Urinary bladder (tissue), 3 donors: ENCODE measurements at regions not wholly inside any gene's neighbourhood (a gene's known extent, or its start where the extent isn't known, plus 50 kb on each side); places are given as distances from the start of the nearest gene placed in this dataset.

Experiments used
- DNase-seq: peaks from one replicate; pipeline ENCODE4 v3.0.0-alpha.2; 2015; ENCODE audit errors: extremely low spot score
- H3K27ac ChIP-seq: one replicate; pipeline ENCODE4 v1.5.1; 2013; ENCODE audit warnings: low read depth, mild to moderate bottlenecking, moderate library complexity
- H3K36me3 ChIP-seq: one replicate; pipeline ENCODE4 v1.6.1; 2013; ENCODE audit warnings: mild to moderate bottlenecking, moderate library complexity; ENCODE audit not compliant: insufficient read depth
- H3K4me1 ChIP-seq: one replicate; pipeline ENCODE4 v1.6.1; 2013; ENCODE audit warnings: mild to moderate bottlenecking, moderate library complexity; ENCODE audit not compliant: insufficient read depth
- H3K4me3 ChIP-seq: one replicate; pipeline ENCODE4 v1.5.1; 2013; ENCODE audit warnings: low read depth, low read length
- WGBS: extraction: QIAGEN DNeasy Blood & Tissue Kit; methylation state at CpG from one replicate; pipeline ENCODE4 v1.1.7; 2013; 5-methylcytosine and 5-hydroxymethylcytosine counted together
- donor health status: healthy with polysubstance abuse.
- donor health status: healthy.

DNA sequence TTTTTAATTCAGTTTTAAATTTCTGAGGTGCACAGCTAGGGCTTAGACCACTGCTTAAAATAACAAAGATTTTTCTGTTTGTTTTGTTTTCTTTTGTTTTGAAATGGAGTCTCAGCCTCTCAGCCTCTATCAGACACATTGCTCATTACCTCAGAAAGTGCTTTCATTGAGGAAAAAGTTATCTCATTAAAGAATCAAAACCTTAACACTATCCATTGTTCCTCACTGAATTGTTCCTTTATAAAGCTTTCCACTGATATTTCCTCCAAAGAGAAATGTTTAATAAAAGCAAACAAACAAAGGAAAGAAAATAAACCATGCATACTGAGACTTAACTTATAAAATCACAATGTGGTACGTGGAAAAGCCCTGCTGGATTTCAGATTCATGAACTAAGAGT, 63.8 kb downstream of the SIPA1L2 start:
- 83% methylated on average over 1 of the region's 1 CpG for WGBS
- H3K36me3 ChIP-seq = no peaks in the 10 kb centered on the region
- no peak for DNase-seq
- no peak overlapping the region for H3K27ac ChIP-seq
- H3K4me1 ChIP-seq = peaks cover 6% of the 10 kb centered on the region
- no peak overlapping the region for H3K4me3 ChIP-seq

DNA sequence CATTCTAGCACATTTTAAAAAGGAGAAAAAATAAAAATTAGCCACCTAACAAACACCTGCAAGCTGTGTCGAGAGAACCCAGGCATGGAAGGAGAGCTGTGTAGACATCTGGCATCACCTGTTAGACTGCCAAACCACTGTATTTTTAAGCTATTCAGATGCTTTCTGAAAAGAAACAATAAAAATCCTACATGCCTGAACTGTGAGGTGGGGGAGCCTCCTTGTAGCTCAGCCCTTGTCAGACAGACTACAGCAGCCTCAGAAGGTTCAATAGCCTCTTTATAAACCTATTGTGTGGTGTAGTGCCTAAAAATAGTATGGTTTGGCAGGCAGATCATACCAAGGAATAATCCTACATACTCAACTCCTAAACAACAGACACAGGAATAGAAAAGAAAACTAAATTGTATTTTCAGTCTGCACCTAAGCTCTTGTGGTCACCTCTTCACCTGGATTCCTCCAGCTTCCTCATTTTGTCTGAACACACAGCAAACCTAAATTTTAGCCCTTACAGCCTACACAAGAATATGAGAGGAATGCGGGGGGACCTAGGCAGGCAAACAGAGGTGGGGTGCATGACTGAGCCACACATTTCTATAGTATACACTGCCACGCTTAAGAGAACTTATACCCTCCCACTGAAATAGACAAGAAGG, 67.0 kb downstream of the SIPA1L2 start:
- no peak for DNase-seq
- Histone ChIP-seq H3K36me3 (no peaks in the 10 kb centered on the region), H3K4me1 (peaks cover under 1% of the 10 kb centered on the region), H3K4me3 (no peak overlapping the region), H3K27ac (no peak overlapping the region)
- 93% methylated on average over 3 of the region's 3 CpGs for WGBS

GRCh38 chr1:232561381-232561780, 68.6 kb downstream of the SIPA1L2 start:
- H3K27ac ChIP-seq = no peak overlapping the region
- WGBS = 95% methylated on average over 2 of the region's 2 CpGs
- no peak overlapping the region for H3K4me3 ChIP-seq
- no peak for DNase-seq
- no peaks in the 10 kb centered on the region for H3K36me3 ChIP-seq
- no peaks in the 10 kb centered on the region for H3K4me1 ChIP-seq

- 95% methylated on average over 5 of the region's 5 CpGs for WGBS
- Histone ChIP-seq H3K4me1 (no peaks in the 10 kb centered on the region), H3K4me3 (no peak overlapping the region), H3K36me3 (no peaks in the 10 kb centered on the region), H3K27ac (no peak overlapping the region)
- no peak for DNase-seq
Measured at GRCh38 chr1:232560940-232561339, 69.0 kb downstream of the SIPA1L2 start.

- Histone ChIP-seq H3K4me1 (no peaks in the 10 kb centered on the region), H3K27ac (no peak overlapping the region), H3K4me3 (no peak overlapping the region), H3K36me3 (no peaks in the 10 kb centered on the region)
- whole genome bisulfite sequencing = 62% methylated on average over 1 of the region's 1 CpG
- no peak for DNase-seq
Measured at GRCh38 chr1:232558954-232559353, 71.0 kb downstream of the SIPA1L2 start.

DNA sequence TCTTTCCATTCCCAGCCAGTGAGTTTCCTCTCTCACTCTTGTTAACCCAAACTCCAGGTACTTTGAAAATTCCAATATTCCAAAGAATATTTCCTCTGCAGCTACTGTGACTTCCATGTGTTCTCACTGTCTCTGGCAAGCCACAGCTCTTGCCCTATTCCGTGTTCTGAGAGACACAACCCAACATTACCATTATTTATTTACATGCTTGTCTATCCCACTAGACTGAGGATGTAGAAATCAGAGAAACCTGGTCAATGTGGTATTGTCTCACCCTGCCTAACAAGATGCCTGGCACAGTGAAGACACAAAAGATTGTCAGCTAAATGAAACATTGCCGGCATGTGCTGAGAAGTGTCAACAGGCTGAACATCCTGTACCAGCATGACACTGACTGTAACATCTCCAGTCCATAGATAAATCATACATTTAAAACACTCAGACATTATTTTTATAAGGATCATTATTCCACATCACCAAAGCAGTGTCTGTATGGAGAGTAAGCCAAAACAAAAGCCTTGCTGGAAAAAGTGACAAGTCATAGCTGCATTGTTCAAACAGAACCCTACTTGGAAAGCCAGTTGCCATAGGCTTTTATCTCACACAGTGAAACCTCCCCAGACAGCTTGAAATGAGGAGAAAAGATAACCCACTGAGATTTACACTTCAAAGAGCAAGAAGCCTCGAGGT, 72.3 kb downstream of the SIPA1L2 start:
- no peaks in the 10 kb centered on the region for H3K4me1 ChIP-seq
- WGBS = 80% methylated on average over 3 of the region's 3 CpGs
- no peak overlapping the region for H3K4me3 ChIP-seq
- no peaks in the 10 kb centered on the region for H3K36me3 ChIP-seq
- DNase-seq = no peak
- H3K27ac ChIP-seq = no peak overlapping the region

DNA sequence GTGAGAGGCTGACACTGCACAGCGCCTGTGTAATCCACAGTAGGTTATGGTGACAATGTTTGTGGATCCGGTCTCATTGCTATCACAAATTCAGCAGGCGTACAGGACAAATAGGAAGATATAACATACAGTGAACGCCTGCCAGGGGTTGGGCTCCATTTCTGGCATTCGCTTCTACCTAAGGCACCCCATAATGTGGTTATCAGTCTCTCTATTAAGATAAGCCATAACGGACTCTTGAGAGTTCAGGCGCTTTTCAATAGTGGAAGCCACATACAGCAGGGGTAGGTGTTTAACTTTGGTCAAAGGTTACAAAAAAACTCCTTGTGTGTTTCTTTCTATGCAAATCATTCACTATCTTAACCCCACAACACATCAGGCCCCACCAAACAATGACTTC, 72.8 kb downstream of the SIPA1L2 start:
- Histone ChIP-seq H3K36me3 (no peaks in the 10 kb centered on the region), H3K4me3 (no peak overlapping the region), H3K27ac (no peak overlapping the region), H3K4me1 (no peaks in the 10 kb centered on the region)
- WGBS = 96% methylated on average over 7 of the region's 7 CpGs
- DNase-seq = no peak

GRCh38 chr1:232556351-232556750, 73.6 kb downstream of the SIPA1L2 start:
- H3K4me1 ChIP-seq = no peaks in the 10 kb centered on the region
- no peak overlapping the region for H3K27ac ChIP-seq
- H3K4me3 ChIP-seq = no peak overlapping the region
- WGBS = 65% methylated on average over 5 of the region's 5 CpGs
- no peak for DNase-seq
- H3K36me3 ChIP-seq = no peaks in the 10 kb centered on the region

GRCh38 chr1:232555494-232556210, 74.3 kb downstream of the SIPA1L2 start:
- H3K27ac ChIP-seq = no peak overlapping the region
- no peaks in the 10 kb centered on the region for H3K36me3 ChIP-seq
- H3K4me1 ChIP-seq = no peaks in the 10 kb centered on the region
- WGBS = 51% methylated on average over 2 of the region's 2 CpGs
- DNase-seq = no peak
- no peak overlapping the region for H3K4me3 ChIP-seq

DNA sequence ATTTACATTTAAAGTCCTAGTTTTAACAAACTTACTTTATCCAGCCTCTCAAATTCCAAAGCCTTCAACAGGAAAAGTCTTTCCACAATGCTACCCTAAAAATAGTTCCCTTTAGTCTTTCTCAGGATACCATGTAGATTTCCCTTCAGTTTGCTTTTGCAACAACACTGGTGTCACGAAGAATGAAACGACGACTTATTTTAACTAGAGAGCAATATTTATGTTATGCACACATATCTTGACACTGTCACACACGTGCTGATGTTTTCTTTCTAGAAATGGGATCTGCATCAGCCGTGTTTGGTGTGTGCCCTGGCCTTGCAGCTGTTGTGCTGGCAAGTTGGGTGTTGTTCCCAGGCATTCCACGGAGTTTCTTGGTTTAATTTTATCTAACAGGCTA, 75.5 kb downstream of the SIPA1L2 start:
- no peak overlapping the region for H3K4me3 ChIP-seq
- H3K36me3 ChIP-seq = no peaks in the 10 kb centered on the region
- H3K27ac ChIP-seq = no peak overlapping the region
- DNase-seq = no peak
- 25% methylated on average over 6 of the region's 6 CpGs for WGBS
- H3K4me1 ChIP-seq = no peaks in the 10 kb centered on the region

- Histone ChIP-seq H3K4me3 (no peak overlapping the region), H3K36me3 (no peaks in the 10 kb centered on the region), H3K27ac (no peak overlapping the region), H3K4me1 (no peaks in the 10 kb centered on the region)
- no peak for DNase-seq
Measured at GRCh38 chr1:232553809-232554208, 76.1 kb downstream of the SIPA1L2 start.

DNA sequence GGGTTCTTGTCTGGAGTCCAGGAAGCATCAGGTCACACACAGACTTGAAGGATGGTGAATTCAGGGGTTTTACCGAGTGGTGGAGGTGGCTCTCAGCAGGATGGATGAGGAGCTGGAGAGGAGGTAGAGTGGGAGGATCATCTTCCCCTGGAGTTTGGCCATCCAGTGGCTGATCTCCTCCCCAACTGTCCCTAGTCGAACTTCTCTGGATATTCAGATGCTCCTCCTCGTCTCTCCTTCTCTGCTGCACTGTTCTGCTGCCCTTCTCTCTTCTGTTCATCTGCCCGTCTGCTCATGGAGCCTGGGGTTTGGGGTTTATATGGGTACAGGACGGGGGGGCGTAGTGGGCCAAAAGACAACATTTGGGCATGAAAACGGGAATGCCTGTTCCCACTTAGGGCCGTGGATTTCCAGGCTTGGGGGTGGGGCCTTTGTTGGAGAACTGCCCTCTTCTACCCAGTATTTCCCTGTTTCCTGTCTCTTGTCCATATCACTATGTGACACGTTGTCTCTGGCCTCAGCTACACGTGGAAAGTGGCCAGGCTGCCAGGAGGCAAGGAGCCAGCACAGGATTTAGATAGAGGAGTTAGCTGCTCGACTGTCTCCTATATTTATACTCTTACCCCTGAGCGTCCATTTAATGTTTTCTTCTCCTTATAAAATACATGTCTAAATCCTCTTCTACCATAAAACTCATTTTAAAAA, 76.7 kb downstream of the SIPA1L2 start:
- DNase-seq = no peak
- H3K27ac ChIP-seq = no peak overlapping the region
- no peak overlapping the region for H3K4me3 ChIP-seq
- no peaks in the 10 kb centered on the region for H3K36me3 ChIP-seq
- WGBS = 35% methylated on average over 12 of the region's 12 CpGs
- no peaks in the 10 kb centered on the region for H3K4me1 ChIP-seq

DNA sequence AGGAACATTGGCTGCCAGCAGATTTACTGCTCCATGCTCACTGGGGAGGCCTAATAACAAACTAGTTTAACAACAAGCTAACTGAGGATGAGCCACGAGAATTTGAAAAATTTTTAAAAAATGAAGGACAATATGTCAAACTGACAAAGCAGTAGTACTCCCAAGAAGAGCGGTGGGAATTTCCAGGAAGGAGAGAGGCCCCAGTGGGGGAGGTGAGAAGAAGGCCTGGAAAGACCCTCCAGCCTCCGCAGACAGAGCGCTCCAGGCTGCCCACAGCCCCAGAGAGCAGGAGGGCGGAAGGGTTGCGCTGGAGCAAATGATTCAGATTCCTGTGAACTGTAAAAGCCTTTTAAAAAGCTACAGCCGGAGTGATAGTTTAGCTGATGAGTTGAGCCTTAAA, 78.5 kb downstream of the SIPA1L2 start:
- no peaks in the 10 kb centered on the region for H3K4me1 ChIP-seq
- 89% methylated on average over 7 of the region's 7 CpGs for WGBS
- H3K36me3 ChIP-seq = no peaks in the 10 kb centered on the region
- H3K27ac ChIP-seq = no peak overlapping the region
- no peak overlapping the region for H3K4me3 ChIP-seq
- no peak for DNase-seq

DNA sequence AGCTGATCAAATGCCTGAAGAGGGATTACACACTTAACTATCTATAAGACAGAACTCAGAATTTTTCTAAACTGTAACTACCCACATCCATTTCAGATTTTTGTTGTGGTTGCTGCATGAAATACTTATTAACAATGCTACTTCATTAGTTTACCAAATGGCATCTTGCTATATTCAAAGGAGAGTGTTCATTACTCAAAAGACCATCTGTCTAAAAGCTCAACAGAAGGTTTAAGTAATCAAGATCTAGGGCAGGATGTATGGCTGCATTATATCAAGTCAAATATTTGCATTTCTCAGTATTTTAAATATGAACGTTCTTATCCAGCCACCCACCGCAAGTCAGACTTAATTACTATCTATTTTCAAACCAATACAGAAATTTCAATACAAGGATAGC, 79.9 kb downstream of the SIPA1L2 start:
- 82% methylated on average over 2 of the region's 2 CpGs for WGBS
- Histone ChIP-seq H3K27ac (no peak overlapping the region), H3K4me3 (no peak overlapping the region), H3K36me3 (no peaks in the 10 kb centered on the region), H3K4me1 (no peaks in the 10 kb centered on the region)
- DNase-seq = no peak
